Transverse colon (tissue), 3 donors: ENCODE measurements at regions not wholly inside any gene's neighbourhood (a gene's known extent, or its start where the extent isn't known, plus 50 kb on each side); places are given as distances from the start of the nearest gene placed in this dataset.

ENCODE experiments used
- POLR2A ChIP-seq: fragments of 450-650 bp; IDR thresholded peaks from one replicate; pipeline ENCODE4 v1.6.1; 2016; ENCODE audit warnings: antibody characterized with exemption, mild to moderate bottlenecking, moderate library complexity
- TF ChIP-seq, protein P1 (sequence below), 5 experiments: fragments of 200-600 bp in 3 of 5; fragments of 450-650 bp in 2 of 5; sonication (generic) in 3 of 5; IDR thresholded peaks; 1 replicate in 2 of 5; 2 replicates in 3 of 5; pipeline ENCODE4 v1.5.1; 2016 to 2017; ENCODE audit warnings: antibody characterized with exemption in 5 of 5, inconsistent platforms in 3 of 5, mild to moderate bottlenecking in 2 of 5, moderate library complexity in 1 of 5

DNA sequence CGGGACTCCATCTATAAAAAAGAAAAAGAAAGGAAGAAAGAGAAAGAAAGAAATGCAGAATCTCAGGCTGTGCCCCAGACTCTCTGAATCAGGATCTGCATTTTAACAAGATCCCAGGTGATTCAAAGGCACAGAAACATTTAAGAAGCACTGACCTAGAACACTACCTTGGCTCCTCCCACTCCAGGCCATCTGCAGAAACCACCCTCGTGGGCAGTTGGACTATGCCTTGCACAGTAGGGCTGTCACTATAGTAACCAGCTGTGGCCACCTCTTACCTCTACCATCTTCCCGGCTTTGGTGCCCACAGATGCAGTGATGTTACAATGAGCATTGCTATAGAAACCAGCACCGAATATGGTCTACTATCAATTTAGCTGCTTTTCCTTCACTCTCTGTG, 110.9 kb upstream of the PWP1 start:
- TF ChIP-seq, protein P1, sequence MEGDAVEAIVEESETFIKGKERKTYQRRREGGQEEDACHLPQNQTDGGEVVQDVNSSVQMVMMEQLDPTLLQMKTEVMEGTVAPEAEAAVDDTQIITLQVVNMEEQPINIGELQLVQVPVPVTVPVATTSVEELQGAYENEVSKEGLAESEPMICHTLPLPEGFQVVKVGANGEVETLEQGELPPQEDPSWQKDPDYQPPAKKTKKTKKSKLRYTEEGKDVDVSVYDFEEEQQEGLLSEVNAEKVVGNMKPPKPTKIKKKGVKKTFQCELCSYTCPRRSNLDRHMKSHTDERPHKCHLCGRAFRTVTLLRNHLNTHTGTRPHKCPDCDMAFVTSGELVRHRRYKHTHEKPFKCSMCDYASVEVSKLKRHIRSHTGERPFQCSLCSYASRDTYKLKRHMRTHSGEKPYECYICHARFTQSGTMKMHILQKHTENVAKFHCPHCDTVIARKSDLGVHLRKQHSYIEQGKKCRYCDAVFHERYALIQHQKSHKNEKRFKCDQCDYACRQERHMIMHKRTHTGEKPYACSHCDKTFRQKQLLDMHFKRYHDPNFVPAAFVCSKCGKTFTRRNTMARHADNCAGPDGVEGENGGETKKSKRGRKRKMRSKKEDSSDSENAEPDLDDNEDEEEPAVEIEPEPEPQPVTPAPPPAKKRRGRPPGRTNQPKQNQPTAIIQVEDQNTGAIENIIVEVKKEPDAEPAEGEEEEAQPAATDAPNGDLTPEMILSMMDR (IDR thresholded peaks at IDR 0.05): no peak
- no peak for TF ChIP-seq POLR2A
